Ovary (tissue), 7 donors: ENCODE measurements at regions not wholly inside any gene's neighbourhood (a gene's known extent, or its start where the extent isn't known, plus 50 kb on each side); places are given as distances from the start of the nearest gene placed in this dataset.

ENCODE experiments used
- DNase-seq, 5 donors: peaks; one replicate each; pipeline ENCODE4 v3.0.0-alpha.2; 2019 to 2020
- H3K27ac ChIP-seq, 2 donors: fragments of 200-600 bp; one replicate each; pipeline versions ENCODE4 v1.5.1 to v1.8.0; 2019 to 2022
- H3K27me3 ChIP-seq: fragments of 200-600 bp; one replicate; pipeline ENCODE4 v1.8.0; 2022
- H3K36me3 ChIP-seq: fragments of 200-600 bp; sonication (generic); one replicate; pipeline ENCODE4 v1.5.1; 2019
- H3K4me1 ChIP-seq: one replicate; pipeline ENCODE4 v1.8.1; 2013; ENCODE audit warnings: mild to moderate bottlenecking, moderate library complexity; ENCODE audit not compliant: insufficient read depth
- H3K4me3 ChIP-seq: fragments of 200-600 bp; sonication (generic); one replicate; pipeline ENCODE4 v1.5.1; 2017
- H3K9me3 ChIP-seq, 2 donors: fragments of 200-600 bp in 1 of 2; sonication (generic) in 1 of 2; one replicate each; pipeline versions ENCODE4 v1.5.1 to v1.8.1; 2013 to 2019; ENCODE audit warnings: mild to moderate bottlenecking in 1 of 2, moderate library complexity in 1 of 2
- EP300 ChIP-seq: sonication (generic); formaldehyde crosslinking; IDR thresholded peaks from one replicate; pipeline ENCODE4 v1.6.1; 2017; ENCODE audit warnings: antibody characterized with exemption
- POLR2A ChIP-seq: fragments of 450-650 bp; IDR thresholded peaks from one replicate; pipeline ENCODE4 v1.6.1; 2017; ENCODE audit warnings: antibody characterized with exemption, mild to moderate bottlenecking, moderate library complexity
- WGBS, 3 donors: extraction: QIAGEN DNeasy Blood & Tissue Kit in 1 of 3; methylation state at CpG; one replicate each; pipeline versions ENCODE4 v1.1.5 to v1.1.7; 2013 to 2017; 5-methylcytosine and 5-hydroxymethylcytosine counted together
- intact Hi-C, 4 donors: fragments of 100-400 bp; cut with DNase I; formaldehyde crosslinking; loops; one replicate each; pipeline versions ENCODE4 v1.11.0 to v1.15.1; 2022 to 2023
- TF ChIP-seq, protein P1 (sequence below), 3 donors: fragments of 450-650 bp in 2 of 3; fragments of 200-600 bp in 1 of 3; IDR thresholded peaks; one replicate each; pipeline versions ENCODE4 v1.5.1 to v1.8.0; 2016 to 2022; ENCODE audit warnings: antibody characterized with exemption in 3 of 3, mild to moderate bottlenecking in 1 of 3
- donor health status: DM: no; HTN: no; CAD: no; lungs with moderate emphysema.
- donor health status: DM: no; HTN: no; CAD: no.
- donor health status: Bipolar disorder and iron deficiency.
- donor health status: DM: no; HTN: no; CAD: no.
- donor health status: DM: yes; HTN: yes; CAD: no.

DNA sequence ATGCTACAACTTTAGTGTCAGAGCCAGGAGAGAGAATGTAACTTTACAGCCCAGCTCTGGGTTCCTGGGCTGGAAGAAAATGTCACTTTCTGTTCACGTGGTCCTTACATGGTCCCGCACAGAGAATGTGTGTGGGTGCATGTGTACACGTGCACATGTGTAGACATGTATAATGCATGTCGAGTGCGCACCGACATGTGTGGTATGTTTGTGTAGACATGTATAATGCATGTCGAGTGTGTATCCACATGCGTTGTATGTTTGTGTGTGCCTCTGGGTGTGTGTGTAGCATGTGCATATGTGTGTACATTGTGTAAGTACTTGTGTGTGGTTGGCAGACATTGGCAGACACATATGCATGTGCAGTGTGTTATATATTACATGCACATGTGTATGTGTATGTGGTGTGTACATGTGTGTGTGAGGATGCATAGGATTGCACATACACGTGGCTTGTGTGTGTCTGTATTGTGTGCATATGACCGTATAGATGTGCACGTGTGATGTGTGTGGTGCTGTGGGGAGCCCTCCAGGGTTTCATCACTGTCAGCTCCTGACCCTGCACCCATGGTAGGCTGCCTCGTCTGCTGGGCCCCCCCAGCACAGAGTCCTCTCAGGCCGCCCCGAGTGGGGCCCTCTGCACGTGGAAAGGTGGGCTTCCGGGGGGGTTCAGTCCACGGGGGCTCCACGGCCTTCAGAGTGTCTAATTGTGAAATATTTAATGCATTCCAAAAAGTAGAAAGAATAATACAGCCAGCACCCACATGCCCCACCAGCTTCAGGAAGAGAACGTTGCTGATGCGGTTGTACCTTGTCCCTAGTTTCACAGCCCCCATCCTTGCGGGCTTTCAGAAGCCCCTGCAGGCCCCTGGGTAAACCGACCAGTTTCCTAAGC lies 214.2 kb upstream of the GSE1 start:
- no peak overlapping the region for H3K27ac ChIP-seq
- H3K36me3 ChIP-seq = no peaks in the 10 kb centered on the region
- H3K4me3 ChIP-seq = no peak overlapping the region
- WGBS, 3 donors = 81 to 90% (median 84%) methylated on average over 21 to 22 of the region's 22 CpGs
- peaks cover 20% of the 10 kb centered on the region for H3K4me1 ChIP-seq
- DNase-seq = peak in 3 of 5 donors; percentile 5 to 21 (median 12)
- no peaks in the 10 kb centered on the region for H3K9me3 ChIP-seq
- intact Hi-C loops = loop anchor here in 2 of 4 donors (10.0 kb wide), 2 partner anchors 206 to 216 kb away; partner anchors contain the start of gene GSE1 (in 1 of the 2)
- no peak for TF ChIP-seq EP300
- no peak for TF ChIP-seq POLR2A
- TF ChIP-seq, protein P1, sequence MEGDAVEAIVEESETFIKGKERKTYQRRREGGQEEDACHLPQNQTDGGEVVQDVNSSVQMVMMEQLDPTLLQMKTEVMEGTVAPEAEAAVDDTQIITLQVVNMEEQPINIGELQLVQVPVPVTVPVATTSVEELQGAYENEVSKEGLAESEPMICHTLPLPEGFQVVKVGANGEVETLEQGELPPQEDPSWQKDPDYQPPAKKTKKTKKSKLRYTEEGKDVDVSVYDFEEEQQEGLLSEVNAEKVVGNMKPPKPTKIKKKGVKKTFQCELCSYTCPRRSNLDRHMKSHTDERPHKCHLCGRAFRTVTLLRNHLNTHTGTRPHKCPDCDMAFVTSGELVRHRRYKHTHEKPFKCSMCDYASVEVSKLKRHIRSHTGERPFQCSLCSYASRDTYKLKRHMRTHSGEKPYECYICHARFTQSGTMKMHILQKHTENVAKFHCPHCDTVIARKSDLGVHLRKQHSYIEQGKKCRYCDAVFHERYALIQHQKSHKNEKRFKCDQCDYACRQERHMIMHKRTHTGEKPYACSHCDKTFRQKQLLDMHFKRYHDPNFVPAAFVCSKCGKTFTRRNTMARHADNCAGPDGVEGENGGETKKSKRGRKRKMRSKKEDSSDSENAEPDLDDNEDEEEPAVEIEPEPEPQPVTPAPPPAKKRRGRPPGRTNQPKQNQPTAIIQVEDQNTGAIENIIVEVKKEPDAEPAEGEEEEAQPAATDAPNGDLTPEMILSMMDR (IDR thresholded peaks at IDR 0.05) = no peak
- no peaks in the 10 kb centered on the region for H3K27me3 ChIP-seq

DNA sequence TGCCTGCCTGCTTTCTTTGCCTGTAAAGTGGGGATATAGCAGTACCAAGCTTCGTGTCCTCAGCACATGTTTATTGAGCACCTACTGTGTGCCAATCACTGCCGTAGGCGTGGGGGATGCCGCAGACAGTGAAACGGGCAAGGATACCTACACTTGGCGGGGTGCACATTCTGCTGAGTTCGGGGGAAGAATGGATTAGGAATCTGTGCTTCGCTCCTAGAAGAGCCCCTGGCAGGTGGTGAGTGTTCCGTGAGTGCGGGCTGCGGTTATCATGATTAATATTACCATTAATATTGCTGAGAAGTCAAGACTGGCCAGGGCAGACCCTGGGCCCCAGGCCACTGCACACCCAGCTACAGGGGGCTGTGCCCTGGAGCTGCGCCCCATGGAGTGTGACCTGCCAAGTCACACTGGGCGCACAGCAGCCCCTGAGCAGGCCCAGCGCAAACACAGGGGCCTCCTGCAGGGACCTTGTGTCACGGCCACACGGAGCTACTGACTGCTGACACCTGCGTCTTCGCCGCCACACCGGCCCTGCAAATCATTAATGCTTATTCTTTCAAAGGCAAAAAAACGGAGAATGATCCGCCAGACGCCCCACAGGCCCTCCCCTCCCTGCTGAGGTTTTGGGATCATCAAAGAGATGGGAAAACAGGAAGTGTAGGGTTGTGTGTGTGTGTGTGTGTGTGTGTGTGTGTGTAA lies 213.4 kb upstream of the GSE1 start:
- Histone ChIP-seq H3K4me1 (peaks cover 20% of the 10 kb centered on the region), H3K9me3 (no peaks in the 10 kb centered on the region), H3K36me3 (no peaks in the 10 kb centered on the region), H3K27me3 (no peaks in the 10 kb centered on the region), H3K27ac (no peak overlapping the region), H3K4me3 (no peak overlapping the region)
- intact Hi-C loops = loop anchor here in 2 of 4 donors (10.0 kb wide), 2 partner anchors 205 to 215 kb away; partner anchors contain the start of gene GSE1 (in 1 of the 2)
- TF ChIP-seq EP300 = no peak
- TF ChIP-seq, protein P1 (IDR thresholded peaks at IDR 0.05) = no peak
- TF ChIP-seq POLR2A = no peak
- 84 to 89% (median 89%) methylated on average over 23 of the region's 23 CpGs for WGBS, 3 donors
- peak in 3 of 5 donors; percentile 4 to 24 (median 21) for DNase-seq

- TF ChIP-seq EP300 (no peak), POLR2A (no peak)
- TF ChIP-seq, protein P1 (IDR thresholded peaks at IDR 0.05) = no peak
- DNase-seq = peak in 2 of 5 donors; percentile 14 to 31
- no peaks in the 10 kb centered on the region for H3K9me3 ChIP-seq
- H3K4me1 ChIP-seq = peaks cover 14% of the 10 kb centered on the region
- 91 to 92% (median 91%) methylated on average over 25 of the region's 25 CpGs for WGBS, 3 donors
- H3K27me3 ChIP-seq = no peaks in the 10 kb centered on the region
- H3K27ac ChIP-seq = no peak overlapping the region
- no peak overlapping the region for H3K4me3 ChIP-seq
- intact Hi-C loops = no loop called here
- H3K36me3 ChIP-seq = no peaks in the 10 kb centered on the region
Observed at GRCh38 chr16:85400305-85401205, 212.6 kb upstream of the GSE1 start.
